HCT116 (cell line): ENCODE measurements at regions not wholly inside any gene's neighbourhood (a gene's known extent, or its start where the extent isn't known, plus 50 kb on each side); places are given as distances from the start of the nearest gene placed in this dataset.

Experiments
- ATAC-seq: fragments of 200-7000 bp; cut with Tn5 transposase; 2 replicates; pipeline ENCODE4 v1.9.1; 2020; ENCODE audit warnings: mild to moderate bottlenecking, moderate library complexity
- BruUV-seq: library from RNA; stranded (reverse); fragments of 400-500 nt; replicated peaks from 2 replicates; lab custom pipeline; 2021; lab: Mats Ljungman, UMichigan
- CTCF ChIA-PET: fragments of 300-600 bp; sonication (Branson Sonifier 250); formaldehyde crosslinking; loops from one replicate; lab custom pipeline; 2021; ENCODE audit warnings: antibody characterized with exemption; lab: Charles Lee
- POLR2A ChIA-PET: fragments of 300-600, 350-600 bp; sonication (Branson Sonifier 250); formaldehyde crosslinking; loops from one replicate; lab custom pipeline; 2021; ENCODE audit warnings: antibody characterized with exemption; lab: Charles Lee
- RAD21 ChIA-PET, 2 experiments: fragments of 300-600 bp; sonication (Branson Sonifier 250); formaldehyde crosslinking; loops; one replicate each; lab custom pipeline; 2023; ENCODE audit warnings: low total read pairs in 2 of 2; ENCODE audit not compliant: uncharacterized antibody in 2 of 2, unreplicated experiment in 2 of 2, low non-redundant PET in 1 of 2; lab: Charles Lee
- DNase-seq: peaks from one replicate; pipeline ENCODE4 v3.0.0-alpha.2; 2010; ENCODE audit warnings: low read depth, low spot score
- H2AFZ ChIP-seq: fragments of 200-600 bp; shearing (Covaris generic), sonication (generic); 2 replicates; pipeline ENCODE4 v1.6.1; 2017; ENCODE audit warnings: low read depth, mixed run types, mixed read lengths, antibody characterized with exemption, low read length; ENCODE audit not compliant: poor library complexity, severe bottlenecking
- H3K27ac ChIP-seq: 2 replicates; pipeline ENCODE4 v1.5.1; 2012; ENCODE audit warnings: low read depth, low read length
- H3K27me3 ChIP-seq: fragments of 200-600 bp; sonication (generic); 2 replicates; pipeline ENCODE4 v1.6.1; 2016; ENCODE audit warnings: mixed run types, low read length, mixed read lengths; ENCODE audit not compliant: insufficient read depth
- H3K36me3 ChIP-seq, 2 experiments: fragments of 200-500 bp in 1 of 2; fragments of 200-600 bp in 1 of 2; sonication (Bioruptor generic) in 1 of 2; sonication (generic) in 1 of 2; 2 replicates each; pipeline versions ENCODE4 v1.5.1 to v1.6.1; 2014 to 2016; ENCODE audit warnings: low read length in 2 of 2, inconsistent platforms in 1 of 2, mixed read lengths in 1 of 2, mixed run types in 1 of 2; ENCODE audit not compliant: insufficient read depth in 2 of 2, control insufficient read depth in 1 of 2
- H3K4me1 ChIP-seq, 2 experiments: fragments of 200-600 bp in 1 of 2; sonication (generic) in 1 of 2; 2 replicates each; pipeline versions ENCODE4 v1.5.1 to v1.6.1; 2012 to 2017; ENCODE audit warnings: low read length in 2 of 2, inconsistent platforms in 1 of 2, mild to moderate bottlenecking in 1 of 2, mixed read lengths in 1 of 2, mixed run types in 1 of 2, moderate library complexity in 1 of 2; ENCODE audit not compliant: insufficient read depth in 2 of 2, control insufficient read depth in 1 of 2
- H3K4me2 ChIP-seq: fragments of 200-600 bp; sonication (generic); 2 replicates; pipeline ENCODE4 v1.6.1; 2017; ENCODE audit warnings: mixed run types, low read length, mixed read lengths
- H3K4me3 ChIP-seq, 2 experiments: fragments of 200-600 bp in 1 of 2; sonication (generic) in 1 of 2; replicated peaks in 1 of 2; 2 replicates each; pipeline ENCODE4 v1.5.1; 2011 to 2016; ENCODE audit warnings: low read length in 2 of 2, control low read depth in 1 of 2, low read depth in 1 of 2, mild to moderate bottlenecking in 1 of 2, mixed read lengths in 1 of 2, mixed run types in 1 of 2
- H3K79me2 ChIP-seq: fragments of 200-600 bp; sonication (generic); 2 replicates; pipeline ENCODE4 v1.6.1; 2017; ENCODE audit warnings: mild to moderate bottlenecking, mixed run types, low read length, moderate library complexity, mixed read lengths; ENCODE audit not compliant: insufficient read depth
- H3K9ac ChIP-seq: fragments of 200-600 bp; sonication (generic); 2 replicates; pipeline ENCODE4 v1.6.1; 2016; ENCODE audit warnings: low read length, mixed read lengths
- H3K9me2 ChIP-seq: fragments of 200-600 bp; sonication (generic), shearing (Covaris generic); 2 replicates; pipeline ENCODE4 v1.6.1; 2017; ENCODE audit warnings: mixed run types, mild to moderate bottlenecking, moderate library complexity; ENCODE audit not compliant: insufficient read depth
- H3K9me3 ChIP-seq, 2 experiments: fragments of 200-500 bp in 1 of 2; fragments of 200-600 bp in 1 of 2; sonication (Bioruptor generic) in 1 of 2; sonication (generic) in 1 of 2; 2 replicates each; pipeline ENCODE4 v1.6.1; 2014 to 2017; ENCODE audit warnings: low read length in 2 of 2, mixed read lengths in 2 of 2, inconsistent platforms in 1 of 2, low read depth in 1 of 2, mild to moderate bottlenecking in 1 of 2, mixed run types in 1 of 2, moderate library complexity in 1 of 2; ENCODE audit not compliant: control insufficient read depth in 1 of 2, insufficient read depth in 1 of 2
- H4K20me1 ChIP-seq: fragments of 200-600 bp; sonication (generic), shearing (Covaris generic); 2 replicates; pipeline ENCODE4 v1.6.1; 2017; ENCODE audit warnings: mixed run types, mild to moderate bottlenecking, moderate library complexity; ENCODE audit not compliant: insufficient read depth
- ATF3 ChIP-seq: IDR thresholded peaks from 2 replicates; pipeline ENCODE4 v1.6.1; 2012
- CEBPB ChIP-seq: IDR thresholded peaks from 2 replicates; pipeline ENCODE4 v1.6.1; 2012; ENCODE audit warnings: low read depth
- CTCF ChIP-seq, 3 experiments: fragments of 200-600 bp in 1 of 3; sonication (generic) in 1 of 3; IDR thresholded peaks in 2 of 3; conservative IDR thresholded peaks in 1 of 3; 2 replicates each; pipeline ENCODE4 v1.5.1; 2012 to 2017; ENCODE audit warnings: low read depth in 2 of 3, low read length in 2 of 3, antibody characterized with exemption in 1 of 3, borderline replicate concordance in 1 of 3, control low read depth in 1 of 3, mild to moderate bottlenecking in 1 of 3, mixed read lengths in 1 of 3, mixed run types in 1 of 3, moderate library complexity in 1 of 3; ENCODE audit not compliant: insufficient read depth in 1 of 3
- EGR1 ChIP-seq: IDR thresholded peaks from 2 replicates; pipeline ENCODE4 v1.6.1; 2012; ENCODE audit warnings: low read depth
- EZH2 ChIP-seq: fragments of 200-600 bp; sonication (generic); IDR thresholded peaks from 2 replicates; pipeline ENCODE4 v1.6.1; 2017; ENCODE audit warnings: antibody characterized with exemption, mixed run types
- FOSL1 ChIP-seq: IDR thresholded peaks from 2 replicates; pipeline ENCODE4 v1.6.1; 2012; ENCODE audit warnings: low read depth
- JUND ChIP-seq: IDR thresholded peaks from 2 replicates; pipeline ENCODE4 v1.6.1; 2012
- MAX ChIP-seq: IDR thresholded peaks from 2 replicates; pipeline ENCODE4 v1.6.1; 2012
- POLR2A ChIP-seq: IDR thresholded peaks from 2 replicates; pipeline ENCODE4 v1.7.0; 2011; ENCODE audit warnings: borderline replicate concordance; ENCODE audit not compliant: insufficient read depth, insufficient read length; ENCODE audit errors: extremely low read depth
- POLR2AphosphoS5 ChIP-seq: IDR thresholded peaks from 2 replicates; pipeline ENCODE4 v1.6.1; 2011; ENCODE audit warnings: mild to moderate bottlenecking, low read depth, low read length, moderate library complexity
- RAD21 ChIP-seq: IDR thresholded peaks from 2 replicates; pipeline ENCODE4 v1.6.1; 2012; ENCODE audit warnings: low read depth, mild to moderate bottlenecking
- REST ChIP-seq: IDR thresholded peaks from 2 replicates; pipeline ENCODE4 v1.6.1; 2012; ENCODE audit warnings: low read depth
- SIN3A ChIP-seq: IDR thresholded peaks from 2 replicates; pipeline ENCODE4 v1.6.1; 2012; ENCODE audit warnings: low read depth
- SP1 ChIP-seq: IDR thresholded peaks from 2 replicates; pipeline ENCODE4 v1.6.1; 2012; ENCODE audit warnings: low read depth
- SRF ChIP-seq: IDR thresholded peaks from 2 replicates; pipeline ENCODE4 v1.6.1; 2012; ENCODE audit warnings: low read depth
- TCF7L2 ChIP-seq: IDR thresholded peaks from 2 replicates; pipeline ENCODE4 v1.7.0; 2011; ENCODE audit warnings: borderline replicate concordance, inconsistent platforms; ENCODE audit not compliant: insufficient read depth, insufficient read length; ENCODE audit errors: extremely low read depth
- YY1 ChIP-seq: IDR thresholded peaks from 2 replicates; pipeline ENCODE4 v1.6.1; 2011; ENCODE audit warnings: low read length, low read depth, moderate library complexity, mild to moderate bottlenecking; ENCODE audit not compliant: insufficient replicate concordance; ENCODE audit errors: extremely low read depth
- ZBTB33 ChIP-seq: IDR thresholded peaks from 2 replicates; pipeline ENCODE4 v1.6.1; 2011; ENCODE audit warnings: mild to moderate bottlenecking, low read length, moderate library complexity; ENCODE audit not compliant: insufficient replicate concordance; ENCODE audit errors: extremely low read depth
- ZFX ChIP-seq: fragments of 450-650 bp; IDR thresholded peaks from 2 replicates; pipeline ENCODE4 v1.6.1; 2017
- ZNF274 ChIP-seq: fragments of 200-500 bp; sonication (Bioruptor generic); IDR thresholded peaks from 2 replicates; pipeline ENCODE4 v1.6.1; 2014; ENCODE audit warnings: mild to moderate bottlenecking, low read depth, low read length, inconsistent platforms
- intact Hi-C: fragments of 100-400 bp; cut with micrococcal nuclease; formaldehyde crosslinking; loops from 2 replicates; pipeline ENCODE4 v1.10.0; 2022

GRCh38 chr15:62765916-62766315, 276.6 kb upstream of the TPM1 start:
- Histone ChIP-seq H3K36me3 (no peaks in the 10 kb centered on the region), H3K4me3 (no peak overlapping the region), H3K4me2 (no peak overlapping the region), H3K27me3 (no peaks in the 10 kb centered on the region), H4K20me1 (no peaks in the 10 kb centered on the region), H3K9me2 (no peaks in the 10 kb centered on the region), H3K27ac (no peak overlapping the region), H3K9ac (no peak overlapping the region), H3K79me2 (no peaks in the 10 kb centered on the region), H2AFZ (no peak overlapping the region), H3K9me3 (no peaks in the 10 kb centered on the region), H3K4me1 (peaks cover 10 to 24% of the 10 kb centered on the region in 2 experiments)
- CTCF ChIA-PET, result no interaction called here
- ATAC-seq (no peak), DNase-seq (no peak)
- no TSS peak for BruUV-seq
- RAD21 ChIA-PET, result no interaction called here
- POLR2A ChIA-PET, result no interaction called here
- intact Hi-C loops, result no loop called here
- TF ChIP-seq ZBTB33 (no peak), ATF3 (no peak), SRF (no peak), EGR1 (no peak), FOSL1 (no peak), TCF7L2 (no peak), SIN3A (no peak), JUND (no peak), ZNF274 (no peak), CTCF (IDR thresholded peaks at IDR 0.05 in 2 of 3, conservative IDR thresholded peaks at IDR 0.05 in 1 of 3; ENCODE audit: borderline replicate concordance in 1 of 3, insufficient read depth in 1 of 3, low read depth in 2 of 3, low read length in 2 of 3) (no peak), POLR2A (no peak), RAD21 (no peak), REST (no peak), SP1 (no peak), EZH2 (no peak), ZFX (no peak), MAX (no peak), POLR2AphosphoS5 (no peak), YY1 (no peak), CEBPB (no peak)
